GM12878 (cell line): ENCODE measurements at regions not wholly inside any gene's neighbourhood (a gene's known extent, or its start where the extent isn't known, plus 50 kb on each side); places are given as distances from the start of the nearest gene placed in this dataset.

Source experiments
- CREM ChIP-seq: IDR thresholded peaks from 2 replicates; pipeline ENCODE4 v1.6.1; 2014; ENCODE audit warnings: antibody characterized with exemption, low read depth
- EZH2 ChIP-seq: IDR thresholded peaks from 2 replicates; pipeline ENCODE4 v1.6.1; 2012; ENCODE audit warnings: low read depth, mild to moderate bottlenecking, control low read depth, inconsistent platforms, low read length, borderline replicate concordance; ENCODE audit not compliant: control insufficient read depth
- HCFC1 ChIP-seq: fragments of 150-350 bp; IDR thresholded peaks from 2 replicates; pipeline ENCODE4 v1.6.1; 2014; ENCODE audit warnings: low read length
- KAT2A ChIP-seq: conservative IDR thresholded peaks from 2 replicates; pipeline ENCODE4 v1.6.1; 2011; ENCODE audit warnings: low read depth, low read length; ENCODE audit not compliant: control insufficient read depth
- NFYA ChIP-seq: IDR thresholded peaks from 2 replicates; pipeline ENCODE4 v1.6.1; 2011; ENCODE audit warnings: low read depth, mild to moderate bottlenecking, low read length, improper control_type of control experiment, borderline replicate concordance
- NR2C2 ChIP-seq: IDR thresholded peaks from 2 replicates; pipeline ENCODE4 v1.6.1; 2011; ENCODE audit warnings: borderline replicate concordance, low read depth; ENCODE audit not compliant: control insufficient read depth, insufficient read length
- RAD21 ChIP-seq: IDR thresholded peaks from 2 replicates; pipeline ENCODE4 v1.6.1; 2011; ENCODE audit warnings: mild to moderate bottlenecking, low read depth, low read length, moderate library complexity; ENCODE audit not compliant: insufficient read depth
- SIX5 ChIP-seq: IDR thresholded peaks from 2 replicates; pipeline ENCODE4 v1.6.1; 2011; ENCODE audit warnings: mild to moderate bottlenecking, low read depth, low read length, moderate library complexity; ENCODE audit not compliant: severe bottlenecking
- SREBF2 ChIP-seq: IDR thresholded peaks from 2 replicates; pipeline ENCODE4 v1.6.1; 2012; ENCODE audit warnings: mild to moderate bottlenecking, low read length
- USF1 ChIP-seq: IDR thresholded peaks from 2 replicates; pipeline ENCODE4 v1.6.1; 2011; ENCODE audit warnings: borderline replicate concordance, low read depth, mild to moderate bottlenecking, moderate library complexity, mixed read lengths, low read length; ENCODE audit not compliant: insufficient read depth; ENCODE audit errors: extremely low read length
- ZBTB11 ChIP-seq: fragments of 450-650 bp; formaldehyde crosslinking; IDR thresholded peaks from 2 replicates; pipeline ENCODE4 v1.5.0; 2022; ENCODE audit warnings: mild to moderate bottlenecking, missing genetic modification characterization
- TF ChIP-seq, protein P1 (sequence below), 3 experiments: IDR thresholded peaks in 2 of 3; conservative IDR thresholded peaks in 1 of 3; 2 replicates each; pipeline ENCODE4 v1.5.1; 2011; ENCODE audit warnings: low read depth in 3 of 3, low read length in 3 of 3, mild to moderate bottlenecking in 3 of 3, control low read depth in 2 of 3, moderate library complexity in 2 of 3, inconsistent platforms in 1 of 3, mixed read lengths in 1 of 3; ENCODE audit not compliant: control insufficient read depth in 2 of 3, insufficient read depth in 1 of 3; ENCODE audit errors: extremely low read depth in 1 of 3

DNA sequence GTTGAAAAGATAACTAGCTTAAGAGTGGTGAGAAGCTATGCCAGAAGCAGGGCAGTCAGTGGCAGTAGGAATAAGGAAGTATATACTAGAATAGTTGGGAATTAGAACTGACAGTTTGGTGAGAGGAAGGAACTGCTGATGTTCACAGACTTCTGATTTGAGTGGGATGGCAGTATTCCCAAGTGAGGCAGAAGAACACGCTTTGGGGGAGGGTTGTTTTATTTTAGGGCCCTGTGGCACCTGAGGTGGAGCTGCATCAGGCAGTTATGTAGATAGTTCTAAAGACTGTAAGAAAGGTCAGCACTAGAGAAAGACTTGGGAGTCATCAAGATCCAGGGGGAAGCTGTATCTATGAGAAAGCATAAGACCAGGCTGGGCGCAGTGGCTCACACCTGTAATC lies 66.3 kb upstream of the TNRC6B start:
- TF ChIP-seq NR2C2 (no peak), HCFC1 (no peak), KAT2A (no peak), EZH2 (no peak), RAD21 (no peak), NFYA (no peak), SIX5 (no peak), ZBTB11 (CRISPR knock-in tag) (no peak), SREBF2 (no peak), USF1 (no peak), CREM (no peak)
- TF ChIP-seq, protein P1, sequence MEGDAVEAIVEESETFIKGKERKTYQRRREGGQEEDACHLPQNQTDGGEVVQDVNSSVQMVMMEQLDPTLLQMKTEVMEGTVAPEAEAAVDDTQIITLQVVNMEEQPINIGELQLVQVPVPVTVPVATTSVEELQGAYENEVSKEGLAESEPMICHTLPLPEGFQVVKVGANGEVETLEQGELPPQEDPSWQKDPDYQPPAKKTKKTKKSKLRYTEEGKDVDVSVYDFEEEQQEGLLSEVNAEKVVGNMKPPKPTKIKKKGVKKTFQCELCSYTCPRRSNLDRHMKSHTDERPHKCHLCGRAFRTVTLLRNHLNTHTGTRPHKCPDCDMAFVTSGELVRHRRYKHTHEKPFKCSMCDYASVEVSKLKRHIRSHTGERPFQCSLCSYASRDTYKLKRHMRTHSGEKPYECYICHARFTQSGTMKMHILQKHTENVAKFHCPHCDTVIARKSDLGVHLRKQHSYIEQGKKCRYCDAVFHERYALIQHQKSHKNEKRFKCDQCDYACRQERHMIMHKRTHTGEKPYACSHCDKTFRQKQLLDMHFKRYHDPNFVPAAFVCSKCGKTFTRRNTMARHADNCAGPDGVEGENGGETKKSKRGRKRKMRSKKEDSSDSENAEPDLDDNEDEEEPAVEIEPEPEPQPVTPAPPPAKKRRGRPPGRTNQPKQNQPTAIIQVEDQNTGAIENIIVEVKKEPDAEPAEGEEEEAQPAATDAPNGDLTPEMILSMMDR (IDR thresholded peaks at IDR 0.05 in 2 of 3, conservative IDR thresholded peaks at IDR 0.05 in 1 of 3; ENCODE audit: control insufficient read depth in 2 of 3, extremely low read depth in 1 of 3, insufficient read depth in 1 of 3, low read depth in 3 of 3, low read length in 3 of 3), result no peak
